K562 (cell line): ENCODE measurements at regions not wholly inside any gene's neighbourhood (a gene's known extent, or its start where the extent isn't known, plus 50 kb on each side); places are given as distances from the start of the nearest gene placed in this dataset.

Source experiments
- ATAC-seq: fragments of 200-7000 bp; cut with Tn5 transposase; 3 replicates; pipeline ENCODE4 v1.9.1; 2020; ENCODE audit warnings: moderate library complexity
- BruUV-seq: library from RNA; stranded (reverse); fragments of 400-500 nt; replicated peaks from 2 replicates; lab custom pipeline; 2021; lab: Mats Ljungman, UMichigan
- CTCF ChIA-PET: fragments of 300-600 bp; formaldehyde crosslinking; extraction: SDS; loops from one replicate; lab custom pipeline; 2021; ENCODE audit warnings: low intra/inter-chr PET ratio; lab: Yijun Ruan, JAX
- POLR2A ChIA-PET: fragments of 300-600, 350-650 bp; sonication (Branson Sonifier 250); formaldehyde crosslinking; extraction: SDS; loops from one replicate; lab custom pipeline; 2021; ENCODE audit warnings: antibody characterized with exemption, inconsistent platforms; lab: Yijun Ruan, JAX
- DNase-seq, 4 experiments: peaks; one replicate each; pipeline versions ENCODE4 v3.0.0 to v3.0.0-alpha.2; 2011 to 2018; ENCODE audit warnings: low spot score in 3 of 4, mixed read lengths in 3 of 4; ENCODE audit errors: extremely low read depth in 1 of 4
- FAIRE-seq: peaks from 2 replicates; lab custom pipeline; 2011; peaks lifted over from hg19 to GRCh38; lab: Jason Lieb, UNC
- H2AFZ ChIP-seq: 2 replicates; pipeline ENCODE4 v1.6.0; 2011; ENCODE audit warnings: low read depth, low read length, control low read depth, inconsistent platforms
- H3K27ac ChIP-seq: fragments of 200-600 bp; 3 replicates; pipeline ENCODE4 v1.8.0; 2011; ENCODE audit warnings: low read depth, mild to moderate bottlenecking, control low read depth, inconsistent platforms, low read length, moderate library complexity, mixed read lengths; ENCODE audit errors: extremely low read depth
- H3K27me3 ChIP-seq, 2 experiments: fragments of 300-600 bp in 1 of 2; 2 replicates in 1 of 2; 3 replicates in 1 of 2; pipeline versions ENCODE4 v1.6.0 to v1.8.0; 2011; ENCODE audit warnings: inconsistent platforms in 2 of 2, low read length in 2 of 2, mild to moderate bottlenecking in 1 of 2, mixed read lengths in 1 of 2, moderate library complexity in 1 of 2; ENCODE audit not compliant: control insufficient read depth in 2 of 2, insufficient read depth in 2 of 2
- H3K36me3 ChIP-seq: fragments of 300-600 bp; 3 replicates; pipeline ENCODE4 v1.8.0; 2011; ENCODE audit warnings: mild to moderate bottlenecking, low read length, inconsistent platforms; ENCODE audit not compliant: control insufficient read depth, insufficient read depth
- H3K4me1 ChIP-seq, 2 experiments: fragments of 200-600 bp in 1 of 2; replicated peaks in 1 of 2; 2 replicates in 1 of 2; 3 replicates in 1 of 2; pipeline versions ENCODE4 v1.5.1 to v1.8.0; 2011; ENCODE audit warnings: inconsistent platforms in 2 of 2, low read length in 2 of 2, mild to moderate bottlenecking in 1 of 2, mixed read lengths in 1 of 2, moderate library complexity in 1 of 2; ENCODE audit not compliant: control insufficient read depth in 2 of 2, insufficient read depth in 2 of 2
- H3K4me2 ChIP-seq: 2 replicates; pipeline ENCODE4 v1.6.1; 2011; ENCODE audit warnings: low read length, control low read depth, inconsistent platforms, mixed read lengths; ENCODE audit not compliant: insufficient read depth
- H3K4me3 ChIP-seq: fragments of 200-600 bp; sonication (generic), shearing (Covaris generic); 2 replicates; pipeline ENCODE4 v1.5.1; 2016; ENCODE audit warnings: control low read depth, inconsistent platforms
- H3K79me2 ChIP-seq: fragments of 200-600 bp; 3 replicates; pipeline ENCODE4 v1.8.0; 2011; ENCODE audit warnings: low read length, inconsistent platforms; ENCODE audit not compliant: control insufficient read depth, insufficient read depth
- H3K9ac ChIP-seq, 2 experiments: 2 replicates each; pipeline versions ENCODE4 v1.6.0 to v1.6.1; 2011; ENCODE audit warnings: low read depth in 2 of 2, low read length in 2 of 2, control low read depth in 1 of 2, inconsistent platforms in 1 of 2, mild to moderate bottlenecking in 1 of 2, mixed read lengths in 1 of 2; ENCODE audit not compliant: insufficient read depth in 1 of 2
- H3K9me1 ChIP-seq: one replicate; pipeline ENCODE4 v1.6.0; 2011; ENCODE audit warnings: inconsistent platforms, mild to moderate bottlenecking, low read length, moderate library complexity; ENCODE audit not compliant: control insufficient read depth, insufficient read depth
- H3K9me3 ChIP-seq: replicated peaks from 2 replicates; pipeline ENCODE4 v1.5.1; 2011; ENCODE audit warnings: low read depth, low read length, inconsistent platforms; ENCODE audit not compliant: control insufficient read depth, insufficient read depth
- H4K20me1 ChIP-seq: replicated peaks from 2 replicates; pipeline ENCODE4 v1.6.1; 2011; ENCODE audit warnings: low read length, inconsistent platforms, mixed read lengths; ENCODE audit not compliant: control insufficient read depth, insufficient read depth
- BDP1 ChIP-seq: IDR thresholded peaks from 3 replicates; pipeline ENCODE4 v1.6.1; 2011; ENCODE audit not compliant: insufficient read length, insufficient read depth
- CREBBP ChIP-seq: IDR thresholded peaks from one replicate; pipeline ENCODE4 v1.6.1; 2012; ENCODE audit warnings: low read depth, mild to moderate bottlenecking, control low read depth, inconsistent platforms, low read length
- HIVEP1 ChIP-seq: fragments of 250-450 bp; sonication (Bioruptor Pico); IDR thresholded peaks from 2 replicates; pipeline ENCODE4 v1.4.0; 2020; ENCODE audit warnings: mild to moderate bottlenecking
- KLF10 ChIP-seq: fragments of 250-450 bp; sonication (Bioruptor Pico); IDR thresholded peaks from 2 replicates; pipeline ENCODE4 v1.6.1; 2021; ENCODE audit warnings: matching md5 sums
- MTA1 ChIP-seq: fragments of 450-650 bp; IDR thresholded peaks from 2 replicates; pipeline ENCODE4 v1.6.1; 2017; ENCODE audit warnings: borderline replicate concordance
- PHTF2 ChIP-seq: fragments of 250-450 bp; sonication (Bioruptor Pico); IDR thresholded peaks from 2 replicates; pipeline ENCODE4 v1.5.0; 2021; ENCODE audit warnings: mild to moderate bottlenecking
- RBBP5 ChIP-seq: fragments of 200-600 bp; sonication (generic); IDR thresholded peaks from 2 replicates; pipeline ENCODE4 v1.6.1; 2012; ENCODE audit warnings: borderline replicate concordance, mild to moderate bottlenecking, low read length, control low read depth, inconsistent platforms; ENCODE audit not compliant: insufficient read depth, poor library complexity, severe bottlenecking
- RFX1 ChIP-seq: fragments of 450-650 bp; IDR thresholded peaks from 2 replicates; pipeline ENCODE4 v1.6.1; 2016; ENCODE audit warnings: mild to moderate bottlenecking, moderate library complexity
- RFX7 ChIP-seq: fragments of 250-450 bp; sonication (Bioruptor Pico); IDR thresholded peaks from 2 replicates; pipeline ENCODE4 v1.5.1; 2021; ENCODE audit warnings: mild to moderate bottlenecking
- ZNF133 ChIP-seq: fragments of 250-450 bp; sonication (Bioruptor Pico); IDR thresholded peaks from 2 replicates; pipeline ENCODE4 v1.4.0; 2020; ENCODE audit warnings: mild to moderate bottlenecking
- ZNF282 ChIP-seq: sonication (generic); formaldehyde crosslinking; IDR thresholded peaks from 2 replicates; pipeline ENCODE4 v1.8.1; 2023; ENCODE audit warnings: missing genetic modification reagents
- WGBS: fragments of 100-300 bp; shearing (Covaris generic); methylation state at CpG from one replicate; pipeline ENCODE4 v1.1.6; 2016; ENCODE audit warnings: low coverage, mixed read lengths; ENCODE audit not compliant: insufficient coverage; ENCODE audit errors: missing lambda C conversion rate; 5-methylcytosine and 5-hydroxymethylcytosine counted together
- in situ Hi-C: fragments of 300-500 bp; cut with MboI; formaldehyde crosslinking; loops from 4 replicates; pipeline ENCODE4 v1.15.0; 2018; ENCODE audit warnings: inconsistent platforms, mixed read lengths
- intact Hi-C: fragments of 100-400 bp; cut with micrococcal nuclease; formaldehyde crosslinking; loops from 2 replicates; pipeline ENCODE4 v1.14.2; 2022

DNA sequence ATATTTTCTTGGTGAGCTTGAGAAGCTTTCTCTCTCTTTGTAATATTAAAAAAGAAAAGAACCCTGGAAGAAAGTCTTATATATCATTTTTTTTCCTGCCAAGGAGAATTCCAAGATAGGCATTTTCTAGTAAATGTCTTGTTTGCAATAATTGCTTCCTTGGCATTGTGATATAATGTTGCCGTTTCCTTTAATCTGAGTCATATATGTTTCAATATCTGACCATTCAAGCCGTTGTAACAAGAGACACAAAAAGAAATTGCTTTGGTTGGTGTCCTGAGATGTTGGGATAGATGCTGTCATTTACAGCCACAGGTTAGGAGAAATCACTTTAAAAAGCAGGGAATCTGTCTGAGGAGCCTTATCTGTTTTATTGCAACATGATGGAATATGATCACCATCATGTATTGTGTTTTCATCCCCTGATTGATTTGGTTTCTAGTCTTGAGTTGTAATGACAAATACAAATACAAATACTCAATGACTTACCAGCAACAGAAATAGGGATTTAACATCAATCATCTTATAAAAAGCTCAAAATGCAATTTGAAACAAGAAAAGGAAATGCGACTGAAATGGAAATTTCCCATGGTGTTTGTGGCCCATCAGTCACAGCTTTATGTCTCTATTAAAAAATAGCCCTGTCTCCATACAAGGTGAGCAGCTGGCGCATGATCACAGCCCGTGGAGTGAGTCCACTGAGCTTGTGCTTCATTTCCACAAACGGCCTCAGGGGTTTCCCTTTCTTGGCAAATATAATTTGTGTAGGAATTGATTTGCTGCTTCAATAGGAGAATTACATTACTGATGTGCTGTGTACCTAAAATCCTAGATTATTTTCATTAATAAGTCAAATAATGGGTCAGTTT lies 250.1 kb upstream of the TRPC7 start:
- in situ Hi-C loops (no loop called here), intact Hi-C loops (no loop called here)
- DNase-seq: no peak
- POLR2A ChIA-PET: no interaction called here
- CTCF ChIA-PET: no interaction called here
- TF ChIP-seq ZNF133 (CRISPR knock-in tag) (no peak), RFX1 (no peak), RFX7 (no peak), PHTF2 (CRISPR knock-in tag) (no peak), CREBBP (no peak), HIVEP1 (CRISPR knock-in tag) (no peak), ZNF282 (no peak), BDP1 (no peak), RBBP5 (no peak), MTA1 (no peak), KLF10 (CRISPR knock-in tag) (no peak)
- no peak overlapping the region for H3K4me3 ChIP-seq
- H2AFZ ChIP-seq: no peak overlapping the region
- H3K9me1 ChIP-seq: no peaks in the 10 kb centered on the region
- no peak overlapping the region for H3K4me2 ChIP-seq
- no peak overlapping the region for H3K9ac ChIP-seq
- 13% methylated on average over 6 of the region's 6 CpGs for WGBS
- no peaks in the 10 kb centered on the region for H3K27me3 ChIP-seq
- BruUV-seq: no TSS peak
- ATAC-seq: no peak
- no peak overlapping the region for H3K27ac ChIP-seq
- FAIRE-seq: no peak
- no peaks in the 10 kb centered on the region for H4K20me1 ChIP-seq
- no peaks in the 10 kb centered on the region for H3K79me2 ChIP-seq
- H3K4me1 ChIP-seq: peaks cover 0 to 4% of the 10 kb centered on the region in 2 experiments; a peak in 2 of 5 replicates
- no peaks in the 10 kb centered on the region for H3K9me3 ChIP-seq
- H3K36me3 ChIP-seq: no peaks in the 10 kb centered on the region
